ENCODE measurements at regions not wholly inside any gene's neighbourhood (a gene's known extent, or its start where the extent isn't known, plus 50 kb on each side); places are given as distances from the start of the nearest gene placed in this dataset.
"Not testable (repeated sequence)": the region's sequence is repeated elsewhere in the genome, so short reads cannot be mapped to it uniquely, and the experiment has no call there.

DNA sequence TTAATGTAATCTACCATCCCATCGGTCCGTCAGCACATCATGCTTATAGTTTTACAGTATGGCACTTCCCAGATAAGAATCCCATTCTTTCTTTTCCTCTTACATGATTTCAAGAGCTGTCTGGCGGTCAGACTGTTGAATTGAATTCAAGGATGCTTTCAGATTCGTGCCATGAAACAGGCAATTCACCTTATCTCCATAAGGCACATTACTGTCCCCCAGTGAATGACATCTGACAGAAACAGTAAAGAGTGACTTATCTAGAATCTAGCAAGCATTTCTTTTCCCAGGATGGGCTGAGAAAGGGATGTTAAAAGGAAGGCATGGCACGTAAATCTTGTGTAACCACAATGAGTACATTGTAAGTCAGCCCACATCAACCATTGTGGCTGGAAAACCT lies 61.1 kb upstream of the SEM1 start:
- DNase-seq (ENCODE audit: low read depth, low spot score): no peak

DNA sequence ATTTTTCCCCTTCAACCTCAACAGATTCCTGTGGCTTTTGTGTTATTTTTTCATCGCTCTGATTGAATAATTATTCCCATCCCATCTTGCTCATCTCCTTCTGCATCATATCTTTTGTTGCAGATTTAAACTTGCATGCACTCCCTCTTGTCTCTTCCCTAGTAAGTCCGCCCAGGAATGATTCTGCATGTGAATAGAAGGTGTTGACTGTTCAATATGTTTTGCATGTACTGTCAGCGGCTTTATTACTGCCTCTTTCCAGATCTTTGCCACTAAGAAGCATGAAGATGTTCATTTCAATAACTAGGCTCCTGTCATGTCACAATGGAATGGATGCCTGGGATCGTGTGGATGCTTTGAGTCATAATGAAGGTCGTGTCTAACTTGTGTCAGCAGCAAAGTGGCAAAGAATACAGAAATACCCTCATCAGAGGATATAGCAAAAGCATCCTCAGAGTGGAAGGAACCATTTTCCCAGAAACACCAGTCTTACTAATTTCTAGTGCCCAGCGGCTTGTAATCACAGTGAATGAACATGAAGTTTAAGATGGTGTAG lies 62.6 kb upstream of the SEM1 start:
- DNase-seq (ENCODE audit: low read depth, low spot score): no peak

DNA sequence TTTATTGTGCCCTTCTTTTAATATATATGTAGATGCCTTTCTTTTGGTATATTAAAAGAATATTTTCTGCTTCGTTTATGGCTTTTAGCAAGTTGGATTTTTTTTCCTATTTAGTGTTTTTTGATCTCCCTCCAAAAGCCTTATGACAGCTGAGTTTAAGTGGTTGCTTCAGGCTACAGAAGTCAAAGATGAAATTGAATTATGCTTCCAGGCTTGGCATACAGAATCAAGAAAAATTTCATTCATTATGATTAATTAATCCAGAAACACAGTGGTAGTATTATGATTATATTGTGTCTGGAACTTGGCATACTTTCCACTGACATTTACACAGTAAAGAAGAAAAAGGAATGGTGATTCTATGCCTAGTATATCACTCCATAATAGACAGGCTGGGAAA lies 63.8 kb upstream of the SEM1 start:
- no peak for DNase-seq (ENCODE audit: low read depth, low spot score)

DNA sequence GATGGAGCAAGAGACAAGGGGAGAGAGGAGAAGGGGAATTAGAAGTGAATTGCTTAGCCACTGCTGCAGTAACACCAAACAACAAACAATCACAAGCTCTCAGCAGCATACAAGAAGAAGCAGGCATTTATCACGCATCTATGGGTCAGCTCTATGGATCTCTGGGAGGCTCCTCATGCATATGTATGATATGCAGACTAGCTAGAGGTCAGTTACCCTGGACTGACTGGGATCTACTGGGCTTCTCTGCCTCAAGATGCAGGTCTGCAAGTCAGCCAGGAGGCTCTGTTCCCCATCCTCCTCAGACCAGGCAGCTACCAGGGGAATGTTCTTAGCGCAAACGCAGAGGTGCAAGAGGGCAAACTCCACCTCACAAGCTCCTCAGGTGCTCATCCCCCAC lies 64.7 kb upstream of the SEM1 start:
- DNase-seq (ENCODE audit: low read depth, low spot score): no peak

DNA sequence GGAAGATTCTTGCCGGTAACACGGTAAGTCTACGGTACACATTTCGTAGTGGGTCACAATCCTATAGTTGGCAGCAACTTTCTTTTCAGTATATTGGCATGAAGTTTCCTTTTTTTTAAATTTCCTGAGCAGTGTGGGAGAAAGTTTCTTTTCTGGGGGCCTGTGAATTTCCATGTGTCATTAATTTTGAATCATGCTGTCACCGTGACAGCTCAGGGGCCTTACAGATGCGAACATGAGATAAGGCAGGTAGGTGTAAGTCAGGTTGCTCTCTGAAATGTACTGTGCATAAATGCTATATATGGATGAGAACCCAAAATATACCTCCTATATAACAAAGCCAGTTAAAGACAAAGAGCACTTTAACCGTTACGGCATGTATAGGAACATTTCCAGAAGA lies 65.4 kb upstream of the SEM1 start:
- DNase-seq (ENCODE audit: low read depth, low spot score): no peak

DNA sequence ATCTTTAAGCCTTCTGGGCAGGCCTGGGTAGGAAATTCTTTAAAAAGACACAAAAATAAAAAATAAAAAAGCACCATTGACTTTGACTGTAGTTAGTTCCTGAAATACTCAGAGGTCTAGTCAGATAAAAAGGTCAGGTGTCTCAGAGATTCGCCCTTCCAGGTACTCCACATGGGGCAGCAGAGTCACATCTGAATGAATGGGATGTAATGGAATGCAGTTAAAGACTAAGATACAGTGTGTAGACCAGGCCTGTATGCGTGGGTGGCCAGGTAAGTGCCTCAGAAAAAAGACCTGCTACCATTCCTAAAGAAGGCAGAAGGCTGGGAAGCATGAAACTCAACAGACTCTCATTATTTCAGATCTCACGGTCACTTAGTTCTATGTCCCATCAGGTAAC lies 68.6 kb upstream of the SEM1 start:
- peak; percentile 6 for DNase-seq (ENCODE audit: low read depth, low spot score)

DNA sequence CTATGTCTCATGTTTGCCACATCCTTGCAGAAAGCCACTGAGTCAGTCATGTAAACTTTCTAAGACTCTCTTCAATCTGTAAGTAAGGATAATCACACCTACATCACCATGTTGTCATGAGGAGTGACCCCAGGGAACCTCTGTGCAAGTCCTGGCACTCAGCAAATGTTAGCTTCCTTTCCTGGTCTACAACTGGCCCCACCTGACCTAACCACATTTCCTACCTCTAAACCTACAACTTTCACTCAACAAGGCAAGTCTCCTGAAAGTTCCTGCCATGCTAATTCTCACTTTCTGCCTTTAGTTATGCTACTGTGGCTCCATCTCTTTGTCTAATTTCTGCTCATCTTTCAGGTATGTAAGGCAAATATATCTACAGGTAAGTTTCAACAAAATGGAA lies 72.3 kb upstream of the SEM1 start:
- no peak for DNase-seq (ENCODE audit: low read depth, low spot score)

DNA sequence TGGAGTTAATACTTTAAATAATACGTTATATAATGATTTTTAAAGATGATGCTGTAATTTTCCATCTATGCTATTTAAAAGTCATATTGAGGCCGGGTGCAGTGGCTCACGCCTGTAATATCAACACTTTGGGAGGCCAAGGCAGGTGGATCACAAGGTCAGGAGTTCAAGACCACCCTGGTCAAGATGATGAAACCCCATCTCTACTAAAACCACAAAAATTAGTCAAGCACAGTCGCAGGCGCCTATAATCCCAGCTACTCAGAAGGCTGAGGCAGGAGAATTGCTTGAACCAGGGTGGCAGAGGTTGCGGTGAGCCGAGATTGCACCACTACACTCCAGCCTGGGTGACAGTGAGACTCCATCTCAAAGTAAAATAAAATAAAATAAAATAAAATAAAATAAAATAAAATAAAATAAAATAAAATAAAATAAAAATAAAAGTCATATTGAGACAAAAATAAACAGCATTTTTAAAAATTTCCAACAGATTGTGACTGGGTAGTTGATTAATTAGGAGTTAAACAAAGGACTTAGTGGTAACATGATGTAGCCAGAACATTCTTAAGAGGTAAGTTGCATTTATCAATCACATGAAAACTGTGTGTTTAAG lies 73.1 kb upstream of the SEM1 start:
- DNase-seq (ENCODE audit: low read depth, low spot score): not testable (repeated sequence)

DNA sequence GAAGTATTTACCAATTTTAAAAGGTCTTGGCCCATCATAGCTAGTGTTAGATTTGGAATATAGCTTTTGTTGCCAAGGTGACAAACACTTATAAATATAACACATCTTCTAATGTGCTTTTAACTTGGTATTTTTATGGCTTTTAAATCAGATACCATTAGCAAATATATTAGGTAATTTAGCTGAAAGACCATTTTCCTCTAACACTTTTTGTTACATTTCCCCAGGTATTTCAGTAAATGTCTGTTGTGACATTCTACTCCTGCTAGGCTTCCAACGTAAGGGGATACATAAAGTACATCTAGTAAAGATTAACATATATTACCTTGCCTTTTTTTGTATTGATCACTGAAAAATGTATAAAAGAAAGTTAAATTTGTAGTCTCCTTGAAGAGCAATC lies 75.0 kb upstream of the SEM1 start:
- DNase-seq (ENCODE audit: low read depth, low spot score): no peak

DNA sequence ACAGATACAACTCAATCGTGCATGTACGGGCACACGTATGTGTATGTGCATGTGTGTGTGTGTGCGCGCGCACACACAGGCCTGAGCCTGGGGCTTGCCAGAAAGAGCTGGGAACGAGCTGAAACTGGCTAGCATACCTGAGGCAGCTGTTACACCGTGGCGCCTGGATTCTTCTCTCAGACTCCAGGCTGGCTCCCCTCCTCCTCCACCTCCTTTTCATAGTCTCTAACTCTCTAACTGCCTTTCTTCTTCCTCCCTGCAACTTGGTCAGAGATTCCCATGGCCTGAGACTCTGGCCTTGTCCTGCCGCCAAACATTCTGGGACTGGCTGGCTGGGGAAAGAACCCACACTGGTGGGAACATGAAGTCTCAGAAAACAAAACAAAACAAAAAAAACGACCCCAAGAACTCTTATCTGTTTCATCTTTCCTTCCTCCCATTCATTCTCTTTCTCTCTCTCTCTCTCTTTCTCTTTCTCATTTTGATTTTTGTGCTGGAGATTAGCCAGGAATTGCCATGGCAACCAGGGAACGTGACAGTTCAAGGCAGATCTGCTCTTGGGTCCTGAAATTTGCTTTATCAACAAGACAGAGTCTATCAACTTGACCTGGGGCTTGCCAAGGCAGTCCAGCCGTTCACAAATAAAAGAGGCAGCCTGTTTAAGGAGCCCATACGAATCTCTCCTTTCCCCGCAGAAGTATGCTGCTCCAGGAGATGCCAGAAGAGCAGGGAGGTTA lies 76.8 kb upstream of the SEM1 start:
- DNase-seq (ENCODE audit: low read depth, low spot score): peak; percentile 70

DNA sequence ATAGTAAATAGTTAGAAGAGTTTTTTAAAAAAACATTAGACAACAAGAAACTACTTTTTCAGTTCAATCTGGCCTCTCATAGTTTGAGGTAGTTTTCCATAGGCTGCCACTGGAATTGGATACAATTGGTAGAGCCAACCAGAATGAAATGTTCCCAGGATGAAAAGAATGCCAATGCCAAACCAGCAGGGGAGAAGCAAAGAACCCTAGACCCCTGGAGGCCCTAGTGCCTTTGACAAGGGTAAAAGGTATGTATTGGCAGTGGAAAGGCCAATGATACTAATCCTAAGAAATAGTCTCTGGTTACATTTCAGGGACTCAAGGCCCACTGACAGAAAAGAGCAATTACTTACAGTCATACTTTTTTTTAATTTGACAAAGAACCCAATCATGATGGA lies 77.4 kb upstream of the SEM1 start:
- peak; percentile 29 for DNase-seq (ENCODE audit: low read depth, low spot score)

DNA sequence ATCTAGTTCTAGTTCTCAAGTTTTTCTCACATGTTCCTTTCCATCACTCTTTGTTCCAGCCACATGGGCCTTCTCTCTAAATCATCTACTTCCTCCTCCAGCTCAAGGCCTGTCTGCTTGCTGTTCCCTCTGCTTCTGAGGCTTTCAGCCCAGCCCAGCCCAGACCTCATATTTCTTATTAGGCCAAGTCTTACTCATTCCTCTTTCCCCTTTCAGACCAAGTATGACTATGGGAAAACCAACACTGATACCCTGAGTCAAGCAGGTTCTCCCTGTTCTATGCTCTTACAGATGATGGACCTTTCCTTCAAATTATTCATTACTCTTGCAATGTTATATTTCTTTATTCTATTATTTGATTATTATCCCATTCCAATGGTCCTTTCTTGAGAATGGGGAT lies 80.3 kb upstream of the SEM1 start:
- no peak for DNase-seq (ENCODE audit: low read depth, low spot score)

DNA sequence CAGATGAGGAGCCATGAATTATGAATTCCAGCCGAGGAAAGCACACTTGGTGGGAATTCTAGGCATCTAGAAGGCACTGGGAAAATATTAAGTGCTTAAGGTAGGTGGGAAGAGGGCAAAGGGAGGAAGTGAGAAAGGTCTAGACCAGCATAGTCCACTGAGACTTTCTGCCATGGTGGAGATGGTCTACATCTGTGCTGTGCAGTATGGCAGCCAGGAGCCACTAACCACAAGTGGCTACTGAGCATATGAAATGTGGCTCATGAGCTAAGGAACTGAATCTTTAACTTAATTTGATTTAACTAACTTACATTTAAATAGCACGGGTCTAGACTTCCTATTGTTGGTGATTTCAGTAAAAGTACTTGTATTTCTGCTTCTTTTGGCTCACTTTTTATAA lies 82.5 kb upstream of the SEM1 start:
- DNase-seq (ENCODE audit: low read depth, low spot score): no peak

DNA sequence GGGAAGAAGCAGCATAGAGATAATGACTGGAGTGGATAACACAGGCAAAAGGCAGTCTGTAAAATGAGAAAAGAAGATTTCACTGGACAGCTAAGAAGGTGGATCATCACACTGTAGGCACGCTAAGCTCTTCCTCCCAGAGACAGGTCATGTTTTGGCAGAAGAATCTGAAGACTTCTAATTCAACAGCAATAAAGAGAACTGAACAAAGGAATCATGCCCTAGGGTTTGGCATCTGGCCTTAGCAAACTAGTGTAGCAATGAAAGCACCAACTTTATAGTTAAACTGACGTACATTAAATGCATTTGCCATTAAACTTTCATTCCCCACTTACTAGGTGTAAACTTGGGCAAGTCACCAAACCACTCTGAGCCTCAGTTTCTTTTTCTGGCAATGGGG lies 84.4 kb upstream of the SEM1 start:
- no peak for DNase-seq (ENCODE audit: low read depth, low spot score)

DNA sequence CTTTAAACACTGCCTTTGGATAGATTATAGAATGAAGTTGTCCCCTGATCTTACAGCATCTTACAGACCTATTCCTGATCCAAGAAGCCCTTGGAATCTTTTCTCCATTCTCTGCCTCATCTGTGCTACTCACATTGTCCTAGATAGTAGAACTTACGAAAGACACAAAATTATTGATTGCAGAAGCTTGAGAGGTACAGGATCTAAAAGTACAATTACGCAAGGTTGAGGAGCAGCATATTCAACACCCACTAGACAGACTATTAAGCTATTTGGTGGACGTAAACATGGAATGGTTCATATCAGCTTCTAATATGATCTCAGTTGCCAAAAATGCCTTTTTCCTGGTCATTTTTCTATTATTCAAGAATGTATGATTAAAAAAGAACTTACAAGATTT lies 90.5 kb upstream of the SEM1 start:
- no peak for DNase-seq (ENCODE audit: low read depth, low spot score)

DNA sequence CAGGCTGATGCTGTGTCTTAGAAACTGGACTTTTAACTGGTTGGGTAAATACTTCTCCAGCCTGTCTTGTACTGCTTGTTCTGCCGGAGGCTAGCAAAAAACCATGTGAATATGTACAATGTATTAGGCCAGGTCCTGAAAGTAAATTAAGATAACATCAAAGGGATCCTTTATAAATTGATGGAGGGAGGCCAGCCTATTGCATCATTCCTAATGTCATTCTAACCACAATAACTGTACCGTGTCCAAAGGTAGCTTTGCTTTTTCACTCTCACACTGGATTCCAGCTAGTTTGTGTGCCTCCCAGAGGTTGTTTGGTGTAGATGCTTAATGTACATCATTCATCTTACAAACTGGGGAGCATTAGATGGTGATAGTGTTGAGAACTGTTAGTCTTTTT lies 91.2 kb upstream of the SEM1 start:
- DNase-seq (ENCODE audit: low read depth, low spot score): no peak

DNA sequence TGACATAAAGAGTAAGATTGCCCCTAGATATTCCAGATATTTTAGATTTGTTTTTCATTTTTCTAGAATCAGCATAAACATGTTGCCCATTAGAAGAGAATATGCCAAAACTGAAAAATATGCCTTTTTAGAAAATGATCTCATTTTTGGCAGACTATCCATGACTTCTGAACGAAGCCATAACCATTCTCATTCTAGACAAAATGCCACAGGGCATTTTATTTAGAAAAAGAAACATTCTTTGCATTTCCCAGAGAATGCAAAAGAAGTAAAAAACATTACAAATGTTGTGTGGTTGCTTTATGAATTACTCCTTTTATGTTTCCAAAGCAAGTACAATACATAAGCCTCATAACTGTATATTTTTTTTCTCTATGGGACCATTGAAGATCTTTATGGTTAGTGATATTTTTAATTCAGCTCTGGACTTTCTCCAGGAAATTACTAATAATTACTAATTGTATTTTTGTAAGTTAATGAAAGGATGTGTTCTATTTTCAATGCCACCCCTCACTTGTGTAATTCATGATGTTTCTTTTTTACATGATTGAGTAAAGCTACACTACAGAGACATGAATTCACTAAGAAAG lies 109.6 kb upstream of the SEM1 start:
- no peak for DNase-seq (ENCODE audit: low read depth, low spot score)

DNA sequence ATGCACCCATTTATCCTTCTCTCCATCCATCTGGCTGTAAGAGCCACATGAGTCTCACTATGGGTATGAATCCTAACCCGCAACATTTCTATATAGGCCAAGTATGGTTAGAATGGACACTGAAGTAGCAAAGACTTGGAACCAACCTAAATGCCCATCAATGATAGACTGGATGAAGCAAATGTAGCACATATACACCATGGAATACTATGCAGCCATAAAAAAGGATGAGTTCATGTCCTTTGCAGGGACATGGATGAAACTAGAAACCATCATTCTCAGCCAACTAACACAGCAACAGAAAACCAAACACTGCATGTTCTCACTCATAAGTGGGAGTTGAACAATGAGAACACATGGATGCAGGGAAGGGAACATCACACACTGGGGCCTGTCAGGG lies 111.5 kb upstream of the SEM1 start:
- not testable (repeated sequence) for DNase-seq (ENCODE audit: low read depth, low spot score)

DNA sequence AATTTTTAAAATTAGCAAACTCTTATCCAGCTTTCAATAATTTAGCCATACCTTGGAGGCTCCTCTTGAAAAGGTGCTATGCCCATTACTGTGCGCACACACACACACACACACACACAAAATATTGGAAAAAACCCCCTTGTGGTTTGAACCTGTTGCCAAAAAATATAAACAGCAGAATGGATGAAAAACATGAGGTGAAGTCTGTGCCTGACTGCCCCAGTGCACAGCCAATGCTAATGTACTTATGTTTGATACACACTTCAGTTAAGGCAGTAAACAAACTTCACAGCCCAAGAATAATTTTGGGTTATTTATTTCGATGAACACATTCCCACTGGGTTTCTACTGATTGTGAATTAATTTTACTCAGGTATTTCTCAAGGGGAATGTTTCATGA lies 113.2 kb upstream of the SEM1 start:
- no peak for DNase-seq (ENCODE audit: low read depth, low spot score)

DNA sequence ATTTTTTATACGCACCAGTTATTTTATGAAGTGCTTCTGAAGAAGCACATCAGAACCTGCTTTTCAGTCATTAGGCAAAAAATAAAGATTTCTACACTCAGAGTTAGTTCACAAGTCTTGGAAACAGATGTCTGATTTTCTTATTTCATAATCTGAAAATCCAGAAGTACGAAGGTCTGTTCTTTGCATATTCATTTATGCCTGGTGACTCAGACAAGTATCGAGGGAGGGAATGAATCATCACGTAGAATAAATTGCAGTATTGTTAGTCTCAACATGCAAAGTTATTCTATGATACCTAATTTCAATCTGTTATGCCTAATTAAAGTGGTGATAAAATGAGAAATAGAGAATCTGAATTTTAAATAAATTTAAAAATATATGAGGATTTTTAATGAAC lies 113.6 kb upstream of the SEM1 start:
- DNase-seq (ENCODE audit: low read depth, low spot score): no peak

DNA sequence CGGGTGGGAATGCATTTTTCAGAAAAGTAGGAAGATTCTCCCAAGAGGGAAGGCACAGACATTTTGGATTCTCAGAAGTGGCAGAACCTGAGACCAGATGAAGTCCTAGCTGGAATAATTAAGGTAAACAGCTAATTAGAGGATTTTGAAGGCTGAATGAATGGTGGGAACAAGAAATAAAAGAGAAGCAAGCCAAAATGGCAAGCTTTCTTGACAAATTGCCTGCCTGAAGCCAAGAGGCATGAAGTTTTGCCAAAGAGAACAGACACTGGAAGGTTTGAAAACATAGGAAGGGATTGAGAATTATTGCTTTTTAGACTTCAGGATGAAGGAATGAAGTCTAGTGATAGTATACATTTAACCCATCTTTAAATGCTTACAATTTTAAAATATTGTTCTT lies 115.0 kb upstream of the SEM1 start:
- no peak for DNase-seq (ENCODE audit: low read depth, low spot score)

DNA sequence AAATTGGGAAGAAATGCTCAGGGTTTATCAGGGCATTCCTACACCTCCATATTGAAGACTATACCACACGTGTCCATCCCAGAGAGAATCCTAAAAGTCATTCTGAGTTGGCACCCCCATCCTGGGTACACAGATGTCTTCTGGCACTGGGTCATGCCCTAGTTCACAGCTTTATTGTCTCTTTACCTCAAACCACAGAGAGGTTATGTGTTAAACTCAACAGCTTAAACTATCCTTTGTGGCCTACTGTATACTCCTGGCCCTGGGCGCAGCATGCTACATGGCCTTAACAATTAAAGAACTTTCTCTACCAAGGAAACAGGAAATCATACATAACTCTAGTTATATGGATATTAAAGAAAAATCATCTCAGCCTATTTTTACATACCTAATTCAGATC lies 115.6 kb upstream of the SEM1 start:
- DNase-seq (ENCODE audit: low read depth, low spot score): no peak

DNA sequence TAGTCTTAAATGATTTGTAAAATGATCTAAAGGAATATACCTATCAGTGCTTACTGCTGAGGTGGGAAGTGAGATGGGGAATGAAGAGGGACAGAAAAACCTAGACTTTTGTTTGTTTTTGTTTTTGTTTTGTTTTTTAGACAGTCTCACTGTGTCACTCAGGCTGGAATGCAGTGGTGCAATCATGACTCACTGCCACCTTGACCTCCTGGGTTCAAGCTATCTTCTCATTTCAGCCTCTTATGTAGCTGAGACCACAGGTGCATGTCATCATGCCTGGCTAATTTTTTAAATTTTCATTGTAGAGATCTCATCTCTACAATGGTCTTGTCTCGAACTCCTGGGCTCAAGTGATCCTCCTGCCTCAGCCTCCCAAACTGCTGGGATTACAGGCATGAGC lies 116.4 kb upstream of the SEM1 start:
- no peak for DNase-seq (ENCODE audit: low read depth, low spot score)
